HG03342 (cell line): ENCODE measurements at regions not wholly inside any gene's neighbourhood (a gene's known extent, or its start where the extent isn't known, plus 50 kb on each side); places are given as distances from the start of the nearest gene placed in this dataset.

Experiments
- ATAC-seq: cut with Tn5 transposase; IDR thresholded peaks from one replicate; pipeline ENCODE4 v1.9.1; 2021; ENCODE audit warnings: mild to moderate bottlenecking, moderate library complexity; ENCODE audit not compliant: unreplicated experiment

- ATAC-seq = no peak
Measured at GRCh38 chr19:30149300-30149699, 207.3 kb downstream of the URI1 start.

DNA sequence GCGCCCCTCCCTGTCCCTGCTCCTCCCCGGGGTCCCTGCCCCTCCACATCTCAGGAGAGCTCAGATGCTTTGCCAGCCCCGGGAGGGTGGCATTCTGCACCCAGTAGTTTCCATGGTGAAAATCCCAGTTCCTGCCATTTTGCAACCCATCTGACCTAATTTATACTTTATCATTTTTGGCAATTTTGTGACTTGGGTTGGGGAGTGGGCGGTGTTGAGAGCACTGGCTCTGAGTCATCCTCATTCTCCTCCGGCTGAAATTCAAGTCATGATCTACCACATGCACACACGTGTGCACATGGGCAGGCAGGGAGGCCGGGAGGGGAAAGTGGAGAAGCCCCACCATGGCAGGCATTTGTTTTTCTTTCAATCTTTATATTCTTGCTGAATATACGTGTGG is 208.6 kb downstream of the URI1 start:
- no peak for ATAC-seq

GRCh38 chr19:30151081-30151480 is 209.0 kb downstream of the URI1 start:
- ATAC-seq = no peak

GRCh38 chr19:30152510-30153291 is 210.7 kb downstream of the URI1 start:
- no peak for ATAC-seq

- peak; percentile 85 for ATAC-seq
Measured at GRCh38 chr19:30153326-30154210, 211.5 kb downstream of the URI1 start.

DNA sequence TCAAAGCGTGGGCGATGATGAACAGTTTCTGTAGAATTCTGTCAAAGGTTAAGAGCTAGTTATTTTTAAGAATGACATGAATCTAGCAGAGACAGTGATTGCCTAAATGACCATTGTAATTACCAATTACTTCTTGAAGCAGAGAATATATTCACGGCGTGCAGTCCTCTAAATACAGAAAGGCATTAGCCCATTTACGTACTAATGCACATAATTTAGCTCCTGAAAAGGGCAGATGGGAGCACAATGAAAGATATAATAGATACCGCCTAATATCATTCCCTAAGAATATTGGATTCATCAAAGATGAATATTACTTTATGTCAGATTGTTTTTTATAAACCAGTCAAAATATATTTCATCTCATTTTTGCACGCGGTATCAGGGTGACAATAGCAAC is 212.4 kb downstream of the URI1 start:
- no peak for ATAC-seq

- ATAC-seq = no peak
Measured at GRCh38 chr19:30155381-30156200, 213.6 kb downstream of the URI1 start.

- no peak for ATAC-seq
Measured at GRCh38 chr19:30156646-30157045, 214.6 kb downstream of the URI1 start.

DNA sequence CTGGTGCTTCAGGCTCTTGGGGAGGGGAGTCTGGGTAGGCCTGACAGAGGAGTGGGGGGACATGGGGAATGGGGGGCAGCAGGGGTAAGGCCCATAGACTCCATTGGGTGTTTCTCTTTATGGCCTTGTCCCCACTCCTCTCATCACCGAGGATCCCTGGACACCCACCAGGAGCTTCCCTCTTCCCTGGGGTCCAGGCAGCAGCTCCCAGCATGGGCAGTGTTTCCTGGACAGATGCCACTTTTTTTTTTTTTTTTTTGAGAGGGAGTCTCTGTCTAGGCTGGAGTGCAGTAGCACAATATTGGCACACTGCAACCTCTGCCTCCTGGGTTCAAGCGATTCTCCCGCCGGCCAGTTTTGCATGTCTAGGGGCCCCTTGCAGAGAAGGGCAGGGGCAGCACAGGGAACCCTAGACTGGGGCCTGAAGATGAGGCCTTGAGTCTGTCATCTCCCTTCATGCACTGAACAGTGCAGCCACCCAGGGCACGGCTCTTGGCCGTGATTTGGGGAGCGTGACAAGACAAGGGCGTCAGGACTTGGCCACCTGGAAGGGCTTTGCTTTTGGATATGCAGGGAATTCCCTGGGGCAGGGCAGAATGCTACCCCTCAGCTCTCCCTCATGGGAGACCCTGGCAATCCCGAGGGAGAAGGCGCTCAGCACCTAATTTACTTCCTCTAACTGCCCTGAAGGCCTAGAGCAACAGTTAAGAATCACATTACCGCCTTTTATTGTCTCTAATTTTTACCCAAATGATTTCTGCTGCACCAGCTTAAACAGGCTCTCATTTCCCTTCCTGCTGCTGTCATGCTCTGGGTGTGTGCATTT is 213.9 kb upstream of the ZNF536 start:
- no peak for ATAC-seq

DNA sequence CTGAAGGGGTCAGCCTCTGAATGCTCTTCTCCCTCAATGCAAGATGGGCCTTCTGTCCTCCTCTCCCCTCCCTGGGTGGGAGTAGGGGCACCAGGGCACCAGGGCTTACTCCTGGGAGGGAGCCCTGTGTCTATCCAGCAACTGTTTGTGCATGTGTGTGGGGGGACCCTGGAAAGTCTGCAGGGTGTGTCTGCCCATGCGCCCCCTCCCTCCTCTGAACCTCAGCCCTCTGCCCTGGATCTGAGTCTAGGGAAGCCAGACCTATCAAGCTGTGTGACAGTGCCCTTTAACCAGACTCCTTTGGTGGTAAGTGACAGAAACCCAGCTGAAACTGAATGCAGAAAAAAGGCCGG is 213.3 kb upstream of the ZNF536 start:
- no peak for ATAC-seq

GRCh38 chr19:30159636-30160035 is 212.5 kb upstream of the ZNF536 start:
- ATAC-seq = no peak

DNA sequence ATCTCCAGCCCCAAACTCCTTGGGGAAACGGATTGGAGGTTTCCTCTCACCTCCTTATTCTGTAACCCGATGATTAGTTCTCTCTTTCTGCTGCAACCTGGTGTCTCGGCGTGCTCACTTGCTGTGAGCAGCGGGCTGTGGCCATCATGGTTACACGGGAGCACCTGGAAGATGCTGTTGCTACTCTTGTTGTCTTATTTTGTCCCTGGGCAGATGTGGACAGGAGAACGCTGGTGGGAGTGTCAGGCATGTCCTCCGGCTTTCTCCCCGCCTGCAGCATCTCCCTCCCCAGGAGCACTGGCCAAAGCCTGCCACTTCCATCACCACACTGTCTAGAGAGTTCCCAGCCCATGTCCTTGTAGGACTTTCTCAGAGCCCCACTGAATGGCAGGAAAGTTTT is 211.8 kb upstream of the ZNF536 start:
- no peak for ATAC-seq

DNA sequence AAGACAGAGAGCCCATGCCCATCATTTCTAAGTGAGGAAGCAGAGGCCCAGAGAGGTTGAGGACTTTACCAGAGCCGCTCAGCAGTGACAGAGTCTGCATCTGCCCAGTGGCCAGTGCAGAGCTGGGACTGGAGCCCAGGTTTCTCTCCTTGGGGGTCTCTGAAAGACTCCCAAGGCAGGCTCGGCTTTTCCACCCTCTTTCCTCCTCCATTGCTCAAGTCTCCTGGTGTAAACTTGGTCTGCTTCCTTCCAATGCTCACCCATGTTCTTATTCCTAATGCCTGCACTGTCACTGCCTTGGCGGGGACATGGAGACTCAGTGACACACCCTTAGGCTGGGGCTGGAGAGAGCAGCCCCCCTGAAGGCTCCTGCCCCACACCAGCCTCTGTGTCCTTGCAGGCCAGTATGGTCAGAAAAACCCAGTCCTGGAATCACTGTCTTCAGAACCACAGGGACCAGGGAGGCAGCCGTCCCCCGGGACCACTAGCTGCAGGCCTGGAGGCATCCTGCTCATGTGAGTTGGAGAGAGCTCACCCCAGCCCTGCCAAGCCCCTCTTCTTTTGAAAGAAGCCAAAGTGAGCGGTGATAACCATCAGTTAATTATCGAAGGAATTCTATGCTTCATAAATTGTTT is 211.0 kb upstream of the ZNF536 start:
- ATAC-seq = no peak

DNA sequence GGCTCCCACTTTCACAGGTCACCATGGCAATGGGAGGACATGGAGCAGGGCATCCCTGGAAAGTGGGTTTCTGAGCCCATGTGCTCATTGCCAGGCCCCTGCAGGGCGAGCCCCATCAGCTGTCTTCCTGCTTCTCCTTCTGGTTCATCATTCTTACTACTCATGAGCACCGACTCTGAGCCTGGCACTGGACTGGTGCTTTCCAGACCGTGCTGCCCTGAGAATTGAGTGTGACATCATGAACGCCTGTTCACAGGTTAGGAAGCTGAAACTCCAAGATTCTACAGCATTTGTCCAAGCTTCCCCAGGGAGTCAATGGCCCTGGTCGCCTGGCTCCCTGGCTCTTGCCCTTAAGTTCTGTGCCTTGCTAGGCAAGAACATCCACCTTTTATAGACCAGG is 210.4 kb upstream of the ZNF536 start:
- no peak for ATAC-seq

- ATAC-seq = no peak
Measured at GRCh38 chr19:30162718-30163117, 209.5 kb upstream of the ZNF536 start.

DNA sequence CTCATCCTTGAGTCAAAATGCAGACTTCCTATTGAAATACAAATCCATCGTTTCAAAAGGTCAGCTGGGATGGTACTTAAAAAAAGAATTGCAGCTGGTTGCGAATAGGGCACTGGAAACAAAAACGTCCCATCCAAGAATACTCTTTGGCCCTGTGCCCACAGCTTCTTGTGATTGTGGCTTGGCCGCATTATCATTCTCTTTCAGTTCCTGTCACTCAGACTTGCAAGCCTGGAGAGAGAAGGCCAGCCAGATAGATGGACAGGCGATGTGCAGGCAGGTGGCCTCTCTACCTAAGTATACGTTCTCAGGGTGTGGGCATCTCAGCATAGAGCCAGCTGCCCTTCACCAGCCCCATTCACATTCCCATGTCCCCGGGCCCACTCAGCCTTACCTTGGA is 208.5 kb upstream of the ZNF536 start:
- no peak for ATAC-seq

DNA sequence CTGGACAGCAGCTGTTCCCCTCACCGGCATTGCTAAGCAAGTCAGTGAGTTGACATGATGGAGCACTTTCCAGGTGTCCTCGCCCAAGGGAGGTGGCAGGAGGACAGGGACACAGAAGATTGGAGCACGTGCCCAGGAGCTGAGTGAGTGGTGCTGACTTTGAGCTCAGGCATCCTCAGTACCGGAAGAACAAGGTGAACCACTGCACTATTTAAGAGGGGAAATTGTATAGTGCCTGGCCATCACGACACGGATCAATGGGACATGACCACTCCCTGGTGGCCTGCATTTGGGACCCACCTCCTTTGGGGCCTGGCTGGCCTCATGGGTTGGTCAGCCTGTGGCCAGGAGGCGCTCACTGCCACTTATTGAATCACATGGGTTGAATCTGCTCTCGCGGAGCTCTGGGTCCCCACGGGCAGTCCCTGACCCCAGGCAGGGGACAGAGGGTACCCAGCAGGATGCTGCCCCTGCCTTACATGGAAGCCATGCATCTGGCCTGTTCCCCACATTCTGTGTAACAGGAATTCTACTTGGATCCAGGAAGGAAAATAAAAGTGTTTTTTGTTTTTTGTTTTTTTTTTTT is 206.9 kb upstream of the ZNF536 start:
- ATAC-seq = no peak

DNA sequence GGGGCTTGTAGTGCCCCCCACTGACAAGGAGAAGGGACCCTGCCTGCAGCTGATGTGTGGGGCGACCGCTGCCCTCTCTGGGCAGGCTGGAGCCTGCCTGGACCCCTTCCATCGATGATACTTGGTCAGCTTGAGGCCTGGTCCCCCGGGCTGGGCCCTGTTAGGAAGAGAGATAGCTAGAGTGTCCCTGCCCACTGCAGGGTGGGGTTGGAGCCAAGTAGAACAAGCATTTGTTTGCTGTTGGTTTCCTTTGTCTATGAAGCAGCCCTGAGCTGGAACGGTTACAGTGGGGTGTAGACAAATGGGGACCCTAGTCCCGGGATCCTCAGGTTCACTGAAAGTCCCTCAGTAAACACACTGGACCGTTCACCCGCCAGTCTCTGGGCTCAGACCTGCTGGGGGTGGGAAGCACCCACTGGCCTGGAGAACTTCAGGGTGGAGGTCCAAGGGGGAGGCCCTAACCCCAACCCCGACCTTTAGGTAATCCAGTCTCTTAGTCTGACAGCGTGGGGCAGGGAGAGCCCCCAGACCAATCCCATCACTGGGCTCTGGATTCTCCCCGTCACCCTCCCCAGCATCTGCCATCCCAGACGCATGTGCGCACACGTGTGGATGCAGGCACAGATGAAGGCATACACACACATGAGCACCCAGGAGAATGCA is 204.8 kb upstream of the ZNF536 start:
- ATAC-seq = no peak

DNA sequence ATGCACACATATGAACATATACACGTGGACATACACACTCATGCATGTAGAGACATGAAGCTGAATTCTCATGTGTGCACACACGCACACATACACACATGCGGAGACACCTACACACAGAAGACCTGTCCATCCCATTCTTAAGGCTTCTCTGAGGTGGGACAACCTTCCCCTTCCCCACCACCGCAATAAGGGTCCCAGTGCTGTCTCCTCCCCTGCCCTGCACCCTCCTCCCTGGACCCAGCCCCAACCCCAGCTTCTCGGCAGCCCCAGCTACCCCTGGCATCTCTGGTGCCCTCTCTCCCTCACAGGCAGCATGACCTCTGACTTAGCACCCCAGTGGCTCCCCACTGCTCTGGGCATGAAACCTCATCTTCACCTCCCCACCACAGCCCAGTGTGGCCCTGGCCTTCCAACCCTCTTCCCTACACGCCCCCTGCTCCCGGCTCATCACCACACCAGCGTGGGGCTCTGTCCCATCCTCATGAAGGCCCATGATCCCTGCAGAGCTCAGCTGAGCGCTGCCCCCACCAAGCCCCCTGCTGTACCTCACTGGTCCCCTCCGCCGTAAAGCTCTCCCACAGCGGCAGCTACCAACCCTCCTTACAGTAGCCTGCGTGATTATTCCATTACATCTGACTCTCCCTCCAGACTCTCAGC is 204.1 kb upstream of the ZNF536 start:
- no peak for ATAC-seq
